ENCODE measurements at regions not wholly inside any gene's neighbourhood (a gene's known extent, or its start where the extent isn't known, plus 50 kb on each side); places are given as distances from the start of the nearest gene placed in this dataset.

- Histone ChIP-seq H3K9ac (ENCODE audit: low read depth in 1 of 2, low read length in 2 of 2) (no peak overlapping the region), H3K36me3 (ENCODE audit: control insufficient read depth in 1 of 2, insufficient read depth in 2 of 2, low read length in 2 of 2) (no peaks in the 10 kb centered on the region), H3K27ac (ENCODE audit: low read depth, low read length) (no peak overlapping the region), H3K4me3 (ENCODE audit: low read depth in 1 of 2, low read length in 2 of 2) (no peak overlapping the region), H3K27me3 (ENCODE audit: control insufficient read depth in 1 of 2, insufficient read depth in 2 of 2, low read length in 2 of 2) (no peaks in the 10 kb centered on the region), H3K4me1 (ENCODE audit: control insufficient read depth in 1 of 2, insufficient read depth in 2 of 2, low read length in 2 of 2) (peaks cover 13 to 16% of the 10 kb centered on the region in 2 donors), H3K9me3 (ENCODE audit: control insufficient read depth in 1 of 2, low read length in 2 of 2) (no peaks in the 10 kb centered on the region)
Observed at GRCh38 chr6:44062771-44063560, 64.3 kb downstream of the MRPL14 start.

GRCh38 chr6:44062105-44062770, 65.0 kb downstream of the MRPL14 start:
- Histone ChIP-seq H3K9me3 (ENCODE audit: control insufficient read depth in 1 of 2, low read length in 2 of 2) (no peaks in the 10 kb centered on the region), H3K27me3 (ENCODE audit: control insufficient read depth in 1 of 2, insufficient read depth in 2 of 2, low read length in 2 of 2) (no peaks in the 10 kb centered on the region), H3K4me3 (ENCODE audit: low read depth in 1 of 2, low read length in 2 of 2) (no peak overlapping the region), H3K36me3 (ENCODE audit: control insufficient read depth in 1 of 2, insufficient read depth in 2 of 2, low read length in 2 of 2) (no peaks in the 10 kb centered on the region), H3K4me1 (ENCODE audit: control insufficient read depth in 1 of 2, insufficient read depth in 2 of 2, low read length in 2 of 2) (peaks cover 16 to 21% of the 10 kb centered on the region in 2 donors), H3K9ac (ENCODE audit: low read depth in 1 of 2, low read length in 2 of 2) (no peak overlapping the region), H3K27ac (ENCODE audit: low read depth, low read length) (no peak overlapping the region)

GRCh38 chr6:44061375-44062104, 65.7 kb downstream of the MRPL14 start:
- no peak overlapping the region for H3K9ac ChIP-seq (ENCODE audit: low read depth in 1 of 2, low read length in 2 of 2)
- H3K4me1 ChIP-seq (ENCODE audit: control insufficient read depth in 1 of 2, insufficient read depth in 2 of 2, low read length in 2 of 2), result peaks cover 16 to 21% of the 10 kb centered on the region in 2 donors
- H3K27me3 ChIP-seq (ENCODE audit: control insufficient read depth in 1 of 2, insufficient read depth in 2 of 2, low read length in 2 of 2), result no peaks in the 10 kb centered on the region
- H3K27ac ChIP-seq (ENCODE audit: low read depth, low read length), result no peak overlapping the region
- no peaks in the 10 kb centered on the region for H3K36me3 ChIP-seq (ENCODE audit: control insufficient read depth in 1 of 2, insufficient read depth in 2 of 2, low read length in 2 of 2)
- H3K4me3 ChIP-seq (ENCODE audit: low read depth in 1 of 2, low read length in 2 of 2), result no peak overlapping the region
- H3K9me3 ChIP-seq (ENCODE audit: control insufficient read depth in 1 of 2, low read length in 2 of 2), result no peaks in the 10 kb centered on the region

- no peaks in the 10 kb centered on the region for H3K36me3 ChIP-seq (ENCODE audit: control insufficient read depth in 1 of 2, insufficient read depth in 2 of 2, low read length in 2 of 2)
- peaks cover 16 to 21% of the 10 kb centered on the region in 2 donors for H3K4me1 ChIP-seq (ENCODE audit: control insufficient read depth in 1 of 2, insufficient read depth in 2 of 2, low read length in 2 of 2)
- H3K4me3 ChIP-seq (ENCODE audit: low read depth in 1 of 2, low read length in 2 of 2), result no peak overlapping the region
- H3K27ac ChIP-seq (ENCODE audit: low read depth, low read length), result no peak overlapping the region
- no peaks in the 10 kb centered on the region for H3K27me3 ChIP-seq (ENCODE audit: control insufficient read depth in 1 of 2, insufficient read depth in 2 of 2, low read length in 2 of 2)
- H3K9ac ChIP-seq (ENCODE audit: low read depth in 1 of 2, low read length in 2 of 2), result no peak overlapping the region
- H3K9me3 ChIP-seq (ENCODE audit: control insufficient read depth in 1 of 2, low read length in 2 of 2), result no peaks in the 10 kb centered on the region
Observed at GRCh38 chr6:44060612-44061374, 66.5 kb downstream of the MRPL14 start.

- peaks cover 15 to 16% of the 10 kb centered on the region in 2 donors for H3K4me1 ChIP-seq (ENCODE audit: control insufficient read depth in 1 of 2, insufficient read depth in 2 of 2, low read length in 2 of 2)
- H3K36me3 ChIP-seq (ENCODE audit: control insufficient read depth in 1 of 2, insufficient read depth in 2 of 2, low read length in 2 of 2), result no peaks in the 10 kb centered on the region
- H3K27ac ChIP-seq (ENCODE audit: low read depth, low read length), result peak overlapping the region; percentile 74
- H3K4me3 ChIP-seq (ENCODE audit: low read depth in 1 of 2, low read length in 2 of 2), result no peak overlapping the region
- H3K9ac ChIP-seq (ENCODE audit: low read depth in 1 of 2, low read length in 2 of 2), result peak overlapping the region; percentile 21 to 28
- H3K9me3 ChIP-seq (ENCODE audit: control insufficient read depth in 1 of 2, low read length in 2 of 2), result no peaks in the 10 kb centered on the region
- H3K27me3 ChIP-seq (ENCODE audit: control insufficient read depth in 1 of 2, insufficient read depth in 2 of 2, low read length in 2 of 2), result no peaks in the 10 kb centered on the region
Observed at GRCh38 chr6:44059359-44060346, 67.6 kb downstream of the MRPL14 start.

GRCh38 chr6:44058617-44059358, 68.5 kb downstream of the MRPL14 start:
- Histone ChIP-seq H3K36me3 (ENCODE audit: control insufficient read depth in 1 of 2, insufficient read depth in 2 of 2, low read length in 2 of 2) (no peaks in the 10 kb centered on the region), H3K9me3 (ENCODE audit: control insufficient read depth in 1 of 2, low read length in 2 of 2) (no peaks in the 10 kb centered on the region), H3K27me3 (ENCODE audit: control insufficient read depth in 1 of 2, insufficient read depth in 2 of 2, low read length in 2 of 2) (no peaks in the 10 kb centered on the region), H3K4me1 (ENCODE audit: control insufficient read depth in 1 of 2, insufficient read depth in 2 of 2, low read length in 2 of 2) (peaks cover 13 to 16% of the 10 kb centered on the region in 2 donors), H3K9ac (ENCODE audit: low read depth in 1 of 2, low read length in 2 of 2) (peak overlapping the region; percentile 21 to 28), H3K4me3 (ENCODE audit: low read depth in 1 of 2, low read length in 2 of 2) (no peak overlapping the region), H3K27ac (ENCODE audit: low read depth, low read length) (peak overlapping the region; percentile 74)

GRCh38 chr6:44057931-44058616, 69.2 kb downstream of the MRPL14 start:
- no peak overlapping the region for H3K9ac ChIP-seq (ENCODE audit: low read depth in 1 of 2, low read length in 2 of 2)
- H3K36me3 ChIP-seq (ENCODE audit: control insufficient read depth in 1 of 2, insufficient read depth in 2 of 2, low read length in 2 of 2), result no peaks in the 10 kb centered on the region
- peak overlapping the region; percentile 64 for H3K27ac ChIP-seq (ENCODE audit: low read depth, low read length)
- H3K4me3 ChIP-seq (ENCODE audit: low read depth in 1 of 2, low read length in 2 of 2), result no peak overlapping the region
- H3K27me3 ChIP-seq (ENCODE audit: control insufficient read depth in 1 of 2, insufficient read depth in 2 of 2, low read length in 2 of 2), result no peaks in the 10 kb centered on the region
- H3K4me1 ChIP-seq (ENCODE audit: control insufficient read depth in 1 of 2, insufficient read depth in 2 of 2, low read length in 2 of 2), result peaks cover 13 to 16% of the 10 kb centered on the region in 2 donors
- H3K9me3 ChIP-seq (ENCODE audit: control insufficient read depth in 1 of 2, low read length in 2 of 2), result no peaks in the 10 kb centered on the region

GRCh38 chr6:44057238-44057930, 69.9 kb downstream of the MRPL14 start:
- Histone ChIP-seq H3K4me1 (ENCODE audit: control insufficient read depth in 1 of 2, insufficient read depth in 2 of 2, low read length in 2 of 2) (peaks cover 13 to 21% of the 10 kb centered on the region in 2 donors), H3K9ac (ENCODE audit: low read depth in 1 of 2, low read length in 2 of 2) (peak overlapping the region in 1 of 2 donors; percentile 32), H3K36me3 (ENCODE audit: control insufficient read depth in 1 of 2, insufficient read depth in 2 of 2, low read length in 2 of 2) (no peaks in the 10 kb centered on the region), H3K9me3 (ENCODE audit: control insufficient read depth in 1 of 2, low read length in 2 of 2) (no peaks in the 10 kb centered on the region), H3K4me3 (ENCODE audit: low read depth in 1 of 2, low read length in 2 of 2) (no peak overlapping the region), H3K27me3 (ENCODE audit: control insufficient read depth in 1 of 2, insufficient read depth in 2 of 2, low read length in 2 of 2) (no peaks in the 10 kb centered on the region), H3K27ac (ENCODE audit: low read depth, low read length) (no peak overlapping the region)

All from duodenal mucosa (tissue), 2 donors.